ENCODE measurements at regions not wholly inside any gene's neighbourhood (a gene's known extent, or its start where the extent isn't known, plus 50 kb on each side); places are given as distances from the start of the nearest gene placed in this dataset.
A peak's percentile ranks its signal among the peaks of the same experiment; 100 is the strongest.

DNA sequence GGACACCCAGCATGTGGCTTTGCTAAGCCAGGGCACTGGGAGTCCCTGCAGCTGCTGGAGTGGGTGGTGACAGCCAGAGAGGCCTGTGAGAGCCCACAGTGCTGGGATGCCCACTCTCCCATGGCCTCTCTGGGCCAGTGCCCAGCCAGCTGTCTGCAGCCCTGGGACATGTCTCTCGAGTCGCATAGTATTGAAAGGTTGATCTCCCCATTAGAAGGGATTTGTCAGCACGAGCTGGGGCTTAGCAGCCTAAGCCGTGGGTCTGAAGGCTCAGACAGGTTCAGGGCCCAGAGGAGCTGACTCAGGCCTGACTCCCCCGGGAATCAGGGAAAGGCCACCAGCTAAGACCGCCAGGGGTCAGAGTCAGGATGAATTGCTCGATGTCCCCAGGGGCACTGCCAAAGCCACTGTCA lies 53.5 kb downstream of the FOXD2 start:
- no peak for DNase-seq
- intact Hi-C loops (cut with DNase I; ENCODE audit: low total_unique reads): no loop called here
- Histone ChIP-seq H3K27ac (no peak overlapping the region), H3K4me3 (no peak overlapping the region), H3K4me1 (no peaks in the 10 kb centered on the region), H3K9me3 (no peaks in the 10 kb centered on the region), H3K36me3 (no peaks in the 10 kb centered on the region), H3K27me3 (replicated peaks in 1 of 7) (peaks cover 0 to 29% (median 0%) of the 10 kb centered on the region in 7 donors)
- WGBS, 5 donors: 70 to 77% (median 74%) methylated on average over 7 of the region's 7 CpGs; no CpG with 5 or more reads in 1 of the 5 donors
- TF ChIP-seq POLR2A (IDR thresholded peaks at IDR 0.05): no peak
- TF ChIP-seq, protein P1, sequence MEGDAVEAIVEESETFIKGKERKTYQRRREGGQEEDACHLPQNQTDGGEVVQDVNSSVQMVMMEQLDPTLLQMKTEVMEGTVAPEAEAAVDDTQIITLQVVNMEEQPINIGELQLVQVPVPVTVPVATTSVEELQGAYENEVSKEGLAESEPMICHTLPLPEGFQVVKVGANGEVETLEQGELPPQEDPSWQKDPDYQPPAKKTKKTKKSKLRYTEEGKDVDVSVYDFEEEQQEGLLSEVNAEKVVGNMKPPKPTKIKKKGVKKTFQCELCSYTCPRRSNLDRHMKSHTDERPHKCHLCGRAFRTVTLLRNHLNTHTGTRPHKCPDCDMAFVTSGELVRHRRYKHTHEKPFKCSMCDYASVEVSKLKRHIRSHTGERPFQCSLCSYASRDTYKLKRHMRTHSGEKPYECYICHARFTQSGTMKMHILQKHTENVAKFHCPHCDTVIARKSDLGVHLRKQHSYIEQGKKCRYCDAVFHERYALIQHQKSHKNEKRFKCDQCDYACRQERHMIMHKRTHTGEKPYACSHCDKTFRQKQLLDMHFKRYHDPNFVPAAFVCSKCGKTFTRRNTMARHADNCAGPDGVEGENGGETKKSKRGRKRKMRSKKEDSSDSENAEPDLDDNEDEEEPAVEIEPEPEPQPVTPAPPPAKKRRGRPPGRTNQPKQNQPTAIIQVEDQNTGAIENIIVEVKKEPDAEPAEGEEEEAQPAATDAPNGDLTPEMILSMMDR (IDR thresholded peaks at IDR 0.05 in 8 of 11, conservative IDR thresholded peaks at IDR 0.05 in 3 of 11): no peak
- no peak for TF ChIP-seq POLR2AphosphoS5 (IDR thresholded peaks at IDR 0.05)

DNA sequence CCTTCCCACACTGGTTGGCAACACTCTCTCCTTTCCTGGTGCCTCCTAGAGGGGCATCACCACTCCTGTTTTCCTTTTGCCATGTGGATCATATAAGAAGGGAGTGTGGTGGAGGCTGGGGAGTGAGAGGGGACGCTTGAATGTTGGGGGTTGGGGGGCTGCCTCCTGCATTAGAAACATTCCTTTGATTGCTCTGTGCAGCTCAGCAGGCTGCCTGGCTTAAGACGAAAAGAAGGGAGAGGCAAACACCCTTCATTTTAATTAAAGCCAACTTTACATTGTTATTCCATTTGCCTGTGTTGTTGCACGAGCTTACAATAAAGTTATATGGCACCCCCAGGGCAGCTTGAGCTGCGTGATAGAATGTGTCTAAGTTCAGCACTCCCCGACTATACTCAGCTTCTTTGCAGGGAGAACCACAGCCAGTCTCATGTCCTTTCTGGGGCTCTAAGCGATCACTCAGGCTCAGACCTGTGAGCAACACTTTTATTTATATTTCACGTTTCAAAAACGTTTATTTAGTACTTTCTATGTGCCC lies 57.4 kb downstream of the FOXD2 start:
- 36 to 43% (median 41%) methylated on average over 8 of the region's 8 CpGs for WGBS, 5 donors
- no peak overlapping the region for H3K4me3 ChIP-seq
- H3K27me3 ChIP-seq (replicated peaks in 1 of 7): peaks cover 0 to 28% (median 0%) of the 10 kb centered on the region in 7 donors
- no peak overlapping the region for H3K27ac ChIP-seq
- TF ChIP-seq, protein P1 (IDR thresholded peaks at IDR 0.05 in 8 of 11, conservative IDR thresholded peaks at IDR 0.05 in 3 of 11): no peak
- TF ChIP-seq POLR2A (IDR thresholded peaks at IDR 0.05) (no peak), POLR2AphosphoS5 (IDR thresholded peaks at IDR 0.05) (no peak)
- intact Hi-C loops (cut with DNase I; ENCODE audit: low total_unique reads): no loop called here
- H3K9me3 ChIP-seq: no peaks in the 10 kb centered on the region
- no peaks in the 10 kb centered on the region for H3K4me1 ChIP-seq
- H3K36me3 ChIP-seq: no peaks in the 10 kb centered on the region
- no peak for DNase-seq

DNA sequence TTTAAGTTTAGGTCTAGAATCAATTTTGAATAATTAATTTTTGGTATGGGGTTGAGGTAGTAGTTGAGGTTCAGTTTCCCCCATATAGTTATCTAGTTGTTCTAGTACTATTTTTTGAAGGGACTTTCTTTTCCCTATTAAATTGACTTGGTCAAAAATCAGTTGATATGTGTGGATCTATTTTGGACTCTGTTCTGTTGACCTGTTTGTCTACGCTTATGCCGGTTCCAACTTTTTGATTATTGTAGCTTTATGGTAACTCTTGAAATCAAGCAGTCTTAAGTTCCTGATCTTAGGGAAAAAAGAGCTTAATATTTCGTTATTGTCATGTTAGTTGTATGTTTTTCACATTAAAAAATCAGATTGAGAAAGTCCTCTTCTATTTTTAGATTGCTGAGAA lies 60.7 kb downstream of the FOXD2 start:
- 63 to 73% (median 65%) methylated on average over 3 of the region's 3 CpGs for WGBS, 5 donors
- H3K9me3 ChIP-seq: no peaks in the 10 kb centered on the region
- intact Hi-C loops (cut with DNase I; ENCODE audit: low total_unique reads): no loop called here

DNA sequence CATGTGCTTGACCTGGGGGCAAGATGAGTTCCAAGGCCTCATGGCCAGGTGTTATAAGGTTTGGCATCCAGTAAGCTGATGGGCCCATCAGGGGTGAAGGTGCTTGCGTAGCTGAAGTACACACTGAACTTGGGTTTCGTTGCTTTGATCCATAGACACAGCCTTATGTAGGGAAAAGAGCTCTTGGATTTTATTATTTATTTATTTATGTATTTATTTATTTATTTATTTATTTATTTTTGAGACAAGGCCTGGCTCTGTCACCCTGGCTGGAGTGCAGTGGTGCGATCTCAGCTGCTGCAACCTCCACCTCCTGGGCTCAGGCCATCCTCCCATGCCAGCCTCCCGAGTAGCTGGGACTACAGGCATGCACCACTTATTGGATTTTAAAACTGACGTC lies 63.2 kb downstream of the FOXD2 start:
- H3K4me3 ChIP-seq: no peak overlapping the region
- no peaks in the 10 kb centered on the region for H3K36me3 ChIP-seq
- DNase-seq: peak; percentile 23
- no peak overlapping the region for H3K27ac ChIP-seq
- TF ChIP-seq POLR2AphosphoS5 (IDR thresholded peaks at IDR 0.05): no peak
- TF ChIP-seq, protein P1 (IDR thresholded peaks at IDR 0.05 in 8 of 11, conservative IDR thresholded peaks at IDR 0.05 in 3 of 11): no peak
- TF ChIP-seq POLR2A (IDR thresholded peaks at IDR 0.05): no peak
- H3K4me1 ChIP-seq: no peaks in the 10 kb centered on the region
- intact Hi-C loops (cut with DNase I; ENCODE audit: low total_unique reads): no loop called here
- H3K27me3 ChIP-seq (replicated peaks in 1 of 7): peaks cover 0 to 62% (median 9%) of the 10 kb centered on the region in 7 donors
- 89 to 96% (median 94%) methylated on average over 5 of the region's 5 CpGs for WGBS, 5 donors
- no peaks in the 10 kb centered on the region for H3K9me3 ChIP-seq

More for the DNA sequence above, 60.7 kb downstream of the FOXD2 start:
- Histone ChIP-seq H3K4me3 (no peak overlapping the region), H3K27me3 (replicated peaks in 1 of 7) (peaks cover 0 to 45% (median 5%) of the 10 kb centered on the region in 7 donors), H3K27ac (no peak overlapping the region), H3K4me1 (no peaks in the 10 kb centered on the region), H3K36me3 (no peaks in the 10 kb centered on the region)
- TF ChIP-seq, protein P1 (IDR thresholded peaks at IDR 0.05 in 8 of 11, conservative IDR thresholded peaks at IDR 0.05 in 3 of 11): no peak
- TF ChIP-seq POLR2AphosphoS5 (IDR thresholded peaks at IDR 0.05) (no peak), POLR2A (IDR thresholded peaks at IDR 0.05) (no peak)
- no peak for DNase-seq
